ENCODE measurements at regions not wholly inside any gene's neighbourhood (a gene's known extent, or its start where the extent isn't known, plus 50 kb on each side); places are given as distances from the start of the nearest gene placed in this dataset.
"Not testable (repeated sequence)": the region's sequence is repeated elsewhere in the genome, so short reads cannot be mapped to it uniquely, and the experiment has no call there.

DNA sequence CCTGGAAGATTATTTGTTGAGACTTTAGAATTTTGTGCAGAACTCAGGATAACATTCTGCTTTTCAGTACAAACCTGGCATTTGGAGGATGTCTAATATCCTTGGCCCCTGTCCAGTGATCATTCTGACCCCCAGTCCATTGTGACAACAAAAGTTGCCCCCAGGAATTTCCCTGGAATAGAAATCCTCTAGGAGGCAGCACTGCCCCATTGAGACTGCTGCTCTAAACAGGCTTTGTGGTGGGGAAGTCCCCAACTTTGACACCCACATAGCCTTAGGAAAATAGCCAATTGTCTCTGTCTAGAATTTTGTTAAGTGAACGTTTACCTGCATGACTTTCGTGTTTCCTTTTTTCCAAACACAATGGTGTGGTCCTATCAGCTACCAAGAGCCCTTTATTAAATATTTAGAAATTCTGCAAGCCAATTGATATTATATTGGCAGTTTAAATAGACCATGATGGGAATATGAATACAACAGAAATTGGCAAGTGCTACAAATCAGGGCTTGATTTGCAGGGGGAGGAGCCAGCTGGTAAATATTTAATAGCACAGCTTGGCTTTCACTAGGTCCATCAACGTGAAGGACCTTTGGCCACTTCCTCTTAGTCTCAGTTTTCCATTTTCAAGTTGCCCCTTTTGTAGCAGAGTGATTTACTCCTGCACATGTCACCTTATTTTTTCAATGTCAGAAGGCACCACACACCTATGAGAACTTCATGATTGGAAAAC is 451.7 kb downstream of the EFNB2 start:
- peak; percentile 5 for DNase-seq
- H3K4me1 Mint-ChIP-seq, result no peaks in the 10 kb centered on the region
- H3K36me3 Mint-ChIP-seq (ENCODE audit: low read depth), result no peaks in the 10 kb centered on the region
- no peak overlapping the region for H3K27ac Mint-ChIP-seq
- ATAC-seq, result no peak
- peaks cover 2% of the 10 kb centered on the region for H3K27me3 Mint-ChIP-seq
- H3K4me3 Mint-ChIP-seq, result no peak overlapping the region
- H3K9me3 Mint-ChIP-seq, result peaks cover 8% of the 10 kb centered on the region

DNA sequence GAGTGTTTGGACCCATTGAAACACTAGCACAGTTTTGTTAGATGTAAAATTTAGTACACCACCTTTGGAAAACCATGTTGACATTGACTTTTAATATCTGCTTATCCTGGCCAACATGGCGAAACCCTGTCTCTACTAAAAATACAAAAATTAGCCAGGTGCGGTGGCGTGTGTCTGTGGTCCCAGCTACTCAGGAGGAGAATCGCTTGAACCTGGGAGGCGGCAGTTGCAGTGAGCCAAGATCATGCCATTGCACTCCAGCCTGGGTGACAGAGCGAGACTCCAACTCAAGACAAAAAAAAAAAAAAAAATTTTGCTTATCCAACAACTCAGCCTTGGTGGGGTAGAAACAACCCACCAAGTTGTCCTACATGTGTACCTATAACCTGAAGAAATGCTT is 454.2 kb downstream of the EFNB2 start:
- not testable (repeated sequence) for H3K36me3 Mint-ChIP-seq (ENCODE audit: low read depth); DNase-seq; H3K27me3 Mint-ChIP-seq; H3K4me1 Mint-ChIP-seq; H3K4me3 Mint-ChIP-seq; H3K27ac Mint-ChIP-seq; ATAC-seq; H3K9me3 Mint-ChIP-seq

DNA sequence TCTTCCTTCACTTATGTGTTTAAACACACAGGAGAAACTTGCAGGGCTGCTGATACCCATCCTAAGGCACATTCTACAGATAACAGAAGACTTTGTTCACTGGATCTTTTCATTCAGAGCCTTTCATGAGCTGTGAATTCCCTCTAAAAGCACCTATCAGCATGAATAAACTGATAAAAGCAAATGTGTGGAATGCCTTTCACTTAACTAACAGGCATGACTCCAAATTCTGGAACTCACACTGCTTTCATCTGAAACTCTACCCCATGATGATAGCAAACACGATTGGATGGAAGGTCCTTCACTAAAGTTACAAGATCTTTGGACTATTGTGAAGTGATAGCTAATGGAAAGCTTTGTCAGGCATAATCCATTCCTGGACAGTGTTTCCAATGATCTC is 457.3 kb downstream of the EFNB2 start:
- H3K27ac Mint-ChIP-seq, result no peak overlapping the region
- no peak overlapping the region for H3K4me3 Mint-ChIP-seq
- DNase-seq (no peak), ATAC-seq (no peak)
- peaks cover 8% of the 10 kb centered on the region for H3K9me3 Mint-ChIP-seq
- peaks cover 5% of the 10 kb centered on the region for H3K27me3 Mint-ChIP-seq
- no peaks in the 10 kb centered on the region for H3K36me3 Mint-ChIP-seq (ENCODE audit: low read depth)
- H3K4me1 Mint-ChIP-seq, result no peaks in the 10 kb centered on the region

DNA sequence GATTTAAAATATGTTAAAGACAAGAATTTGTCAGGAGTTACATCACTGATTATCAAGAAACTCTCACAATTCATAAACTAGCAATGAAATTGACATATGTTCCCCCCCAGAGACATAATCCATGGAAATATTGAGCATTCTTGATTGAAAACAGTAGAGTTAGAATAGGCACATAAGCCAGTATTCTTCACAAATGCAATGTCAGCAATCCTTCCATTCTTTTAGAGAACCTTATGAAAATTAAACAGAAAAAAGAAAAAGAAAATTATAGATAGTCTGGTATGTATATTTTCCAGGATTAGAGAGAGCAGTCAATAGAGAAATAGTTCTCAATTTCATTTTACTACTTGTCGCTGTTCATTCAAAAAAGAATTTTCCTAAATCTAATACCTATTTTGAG is 458.4 kb downstream of the EFNB2 start:
- peaks cover 5% of the 10 kb centered on the region for H3K27me3 Mint-ChIP-seq
- DNase-seq (no peak), ATAC-seq (no peak)
- no peak overlapping the region for H3K4me3 Mint-ChIP-seq
- H3K27ac Mint-ChIP-seq, result no peak overlapping the region
- H3K36me3 Mint-ChIP-seq (ENCODE audit: low read depth), result no peaks in the 10 kb centered on the region
- no peaks in the 10 kb centered on the region for H3K4me1 Mint-ChIP-seq
- peaks cover 8% of the 10 kb centered on the region for H3K9me3 Mint-ChIP-seq

DNA sequence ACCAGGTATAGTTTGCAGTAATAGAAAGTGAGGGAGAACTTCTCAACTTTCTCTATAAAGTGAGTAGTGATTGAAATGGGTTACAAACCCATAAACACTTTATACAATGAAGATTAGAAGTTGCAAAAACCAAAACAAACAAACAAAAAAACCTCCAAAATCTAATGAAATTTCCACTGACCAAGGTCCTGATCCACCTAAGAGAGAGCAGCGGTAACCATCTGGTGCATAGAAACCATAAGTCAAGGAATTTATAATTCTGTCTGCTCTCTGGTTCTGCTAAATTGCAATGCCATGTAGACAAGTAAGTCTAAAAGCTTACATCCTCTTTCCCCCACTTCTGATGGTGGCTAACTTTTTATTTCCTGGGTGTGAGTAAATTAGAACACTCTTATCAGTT is 463.4 kb downstream of the EFNB2 start:
- ATAC-seq (no peak), DNase-seq (no peak)
- Mint-ChIP-seq H3K27ac (no peak overlapping the region), H3K4me3 (no peak overlapping the region), H3K4me1 (no peaks in the 10 kb centered on the region), H3K9me3 (no peaks in the 10 kb centered on the region), H3K36me3 (ENCODE audit: low read depth) (no peaks in the 10 kb centered on the region), H3K27me3 (peaks cover 3% of the 10 kb centered on the region)

DNA sequence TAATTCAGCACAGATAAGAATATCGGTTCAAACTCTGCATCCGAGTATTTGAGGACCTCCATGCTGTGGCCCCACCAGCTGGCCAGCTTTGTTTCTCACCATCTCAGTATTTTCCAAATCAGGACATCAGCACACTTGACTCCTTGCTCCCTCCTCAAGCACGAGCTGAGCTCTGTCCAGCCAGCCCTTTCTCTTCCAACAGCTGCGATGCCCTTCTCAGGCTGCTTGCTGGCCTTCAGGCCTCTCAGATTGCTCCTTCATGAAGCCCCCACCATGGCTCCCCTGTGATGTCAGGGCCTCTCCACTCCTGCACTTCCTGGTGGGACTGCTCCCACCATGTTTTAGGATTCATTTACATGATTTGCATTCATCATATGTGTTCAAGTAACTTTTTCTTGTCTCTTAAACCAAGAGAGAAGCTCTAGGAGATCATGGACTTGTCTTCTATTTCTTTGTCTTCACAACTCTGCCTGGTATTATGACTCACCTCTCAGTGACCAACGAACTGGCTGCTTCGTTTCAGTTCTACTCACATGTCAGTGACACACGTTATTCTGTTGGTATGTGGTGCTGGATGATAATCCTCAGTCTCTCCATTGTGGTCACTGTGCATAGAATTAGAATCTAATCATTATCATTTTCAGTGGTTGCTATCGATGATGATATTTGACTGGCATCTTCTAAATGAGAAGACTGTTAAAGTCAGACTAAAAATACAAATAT is 471.7 kb downstream of the EFNB2 start:
- Mint-ChIP-seq H3K4me3 (no peak overlapping the region), H3K27me3 (peaks cover 1% of the 10 kb centered on the region), H3K4me1 (no peaks in the 10 kb centered on the region), H3K27ac (no peak overlapping the region), H3K36me3 (ENCODE audit: low read depth) (no peaks in the 10 kb centered on the region), H3K9me3 (no peaks in the 10 kb centered on the region)
- DNase-seq (no peak), ATAC-seq (no peak)

DNA sequence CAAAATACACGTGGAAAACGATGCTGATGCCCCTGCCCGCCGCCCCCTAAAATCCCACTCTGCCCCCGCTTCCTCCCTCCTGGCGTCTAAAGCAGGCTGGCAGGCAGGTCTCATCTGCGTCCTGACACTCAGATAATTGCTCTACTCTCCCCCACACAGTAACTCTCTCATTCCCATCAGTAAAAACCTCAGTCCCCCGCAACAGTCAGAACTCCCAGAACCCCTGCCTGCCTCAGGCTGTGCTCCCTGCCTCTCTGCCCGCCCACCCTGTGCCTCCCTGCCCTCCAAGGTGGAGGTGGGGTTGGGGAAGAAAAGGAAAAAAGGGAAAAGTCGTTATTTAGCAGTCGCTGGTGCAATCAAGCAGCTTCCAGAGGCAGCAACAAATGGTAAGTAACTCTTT is 473.7 kb downstream of the EFNB2 start:
- Mint-ChIP-seq H3K9me3 (no peaks in the 10 kb centered on the region), H3K27ac (no peak overlapping the region), H3K27me3 (peaks cover 1% of the 10 kb centered on the region), H3K36me3 (ENCODE audit: low read depth) (no peaks in the 10 kb centered on the region), H3K4me1 (no peaks in the 10 kb centered on the region), H3K4me3 (no peak overlapping the region)
- no peak for DNase-seq
- no peak for ATAC-seq

DNA sequence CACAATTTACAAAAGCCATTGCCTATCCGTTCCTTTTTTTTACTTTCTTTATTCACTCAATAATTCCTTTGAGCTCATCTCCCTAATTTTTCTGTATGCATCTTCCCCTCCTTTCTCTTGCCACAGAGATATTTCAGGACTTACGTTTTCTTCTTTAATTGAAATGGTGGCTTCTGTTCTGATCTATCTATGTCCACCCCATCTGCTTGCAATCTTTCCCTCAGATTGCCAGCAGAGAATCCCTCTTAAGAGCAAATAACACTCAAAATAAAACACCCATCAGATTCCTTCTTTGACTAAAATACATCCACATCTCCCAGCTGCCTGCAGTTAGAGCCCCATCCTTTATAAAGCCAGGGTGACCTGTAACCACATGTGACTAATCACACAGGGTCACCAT is 478.6 kb downstream of the EFNB2 start:
- Mint-ChIP-seq H3K9me3 (no peaks in the 10 kb centered on the region), H3K4me3 (no peak overlapping the region), H3K36me3 (ENCODE audit: low read depth) (no peaks in the 10 kb centered on the region), H3K4me1 (no peaks in the 10 kb centered on the region), H3K27ac (no peak overlapping the region), H3K27me3 (peaks cover 1% of the 10 kb centered on the region)
- ATAC-seq (no peak), DNase-seq (no peak)

DNA sequence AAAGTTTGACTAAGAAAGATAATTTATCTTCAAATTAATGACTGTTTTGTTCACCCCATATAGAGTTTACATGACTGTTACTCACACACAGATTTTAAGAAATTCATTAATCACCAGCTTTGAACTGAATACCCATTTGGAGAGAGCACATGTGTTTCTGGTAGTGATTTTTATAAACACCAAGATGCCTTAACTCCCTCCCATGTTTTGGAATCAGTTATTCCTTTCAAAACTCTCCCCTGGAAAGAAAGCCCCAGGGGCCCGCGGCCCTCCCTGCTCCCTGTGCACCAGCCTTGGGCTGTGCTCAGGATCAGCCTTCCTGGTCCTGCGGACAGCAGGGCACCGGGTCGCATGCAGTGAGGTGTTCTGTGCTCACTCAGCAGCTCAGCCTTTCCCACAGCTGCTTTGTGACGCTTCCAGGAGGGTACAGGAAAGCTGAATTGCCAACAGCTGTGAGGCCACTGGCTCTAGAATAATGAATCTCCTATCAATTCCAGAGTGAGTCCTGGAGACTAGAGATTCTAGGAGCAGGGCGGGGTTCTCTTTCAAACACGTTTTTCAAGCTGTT is 483.2 kb downstream of the EFNB2 start:
- ATAC-seq, result no peak
- H3K4me1 Mint-ChIP-seq, result no peaks in the 10 kb centered on the region
- no peak overlapping the region for H3K27ac Mint-ChIP-seq
- no peaks in the 10 kb centered on the region for H3K36me3 Mint-ChIP-seq (ENCODE audit: low read depth)
- no peak overlapping the region for H3K4me3 Mint-ChIP-seq
- no peaks in the 10 kb centered on the region for H3K9me3 Mint-ChIP-seq
- no peak for DNase-seq
- no peaks in the 10 kb centered on the region for H3K27me3 Mint-ChIP-seq

DNA sequence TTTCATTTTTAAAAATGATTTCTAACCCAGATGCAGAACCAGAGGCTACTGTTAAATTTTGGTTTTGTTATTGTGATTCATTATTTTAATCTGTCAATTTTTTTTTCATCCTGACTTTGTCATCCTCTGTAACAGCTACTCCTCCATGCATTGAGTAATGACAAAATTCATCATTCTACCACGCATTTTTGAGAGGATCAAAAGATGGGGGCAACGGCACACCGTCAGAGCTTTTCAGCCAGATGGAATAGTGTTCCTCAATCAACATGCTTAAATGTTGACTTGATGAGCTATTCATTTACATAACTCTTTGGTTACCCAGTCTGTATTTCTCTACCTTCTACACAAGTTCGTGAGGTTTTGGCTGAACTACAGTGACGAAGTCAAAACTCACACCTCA is 486.3 kb downstream of the EFNB2 start:
- H3K4me3 Mint-ChIP-seq, result no peak overlapping the region
- ATAC-seq, result no peak
- H3K9me3 Mint-ChIP-seq, result no peaks in the 10 kb centered on the region
- no peak overlapping the region for H3K27ac Mint-ChIP-seq
- H3K36me3 Mint-ChIP-seq (ENCODE audit: low read depth), result no peaks in the 10 kb centered on the region
- H3K4me1 Mint-ChIP-seq, result no peaks in the 10 kb centered on the region
- DNase-seq, result no peak
- H3K27me3 Mint-ChIP-seq, result no peaks in the 10 kb centered on the region

DNA sequence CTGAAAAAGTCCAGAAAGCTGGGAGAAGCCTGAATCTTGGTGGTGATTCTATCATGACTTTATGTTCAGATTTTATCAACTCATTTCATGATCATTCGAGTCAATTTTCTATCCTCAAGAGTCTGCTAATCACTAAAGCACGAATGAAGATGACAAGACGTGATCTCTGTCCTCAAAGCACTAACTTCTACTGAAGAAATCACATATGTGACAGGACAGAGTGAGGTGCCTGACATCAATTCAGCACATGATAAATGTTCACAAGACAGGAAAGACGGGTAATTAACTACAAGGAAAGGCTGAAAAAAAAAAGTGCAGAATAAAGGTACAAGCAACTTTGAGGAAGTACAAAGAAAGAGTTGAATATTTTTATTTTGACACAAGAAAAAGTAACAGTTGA is 487.1 kb downstream of the EFNB2 start:
- H3K4me3 Mint-ChIP-seq, result no peak overlapping the region

DNA sequence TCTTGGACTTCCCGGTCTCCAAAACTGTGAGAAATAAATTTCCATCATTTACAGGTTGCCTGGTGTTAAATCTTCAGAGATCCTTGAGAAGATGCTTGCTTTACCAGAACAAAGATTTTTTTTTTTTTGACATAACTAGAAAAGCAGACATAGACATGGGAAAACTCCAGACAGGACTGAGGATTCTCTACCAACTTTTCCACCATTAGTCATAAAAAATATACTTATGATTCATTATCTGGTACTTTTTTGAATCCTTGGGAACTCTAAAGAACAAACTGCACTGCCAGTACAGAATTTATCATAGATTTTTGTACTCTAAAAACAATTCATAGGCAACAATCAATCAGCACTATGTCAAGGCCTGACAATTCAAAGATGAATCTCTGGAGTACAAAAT is 487.6 kb downstream of the EFNB2 start:
- Mint-ChIP-seq H3K27ac (no peak overlapping the region), H3K36me3 (ENCODE audit: low read depth) (no peaks in the 10 kb centered on the region), H3K9me3 (no peaks in the 10 kb centered on the region), H3K4me1 (no peaks in the 10 kb centered on the region), H3K4me3 (no peak overlapping the region), H3K27me3 (no peaks in the 10 kb centered on the region)
- DNase-seq (no peak), ATAC-seq (no peak)

More for the DNA sequence above, 487.1 kb downstream of the EFNB2 start:
- no peak overlapping the region for H3K27ac Mint-ChIP-seq
- no peaks in the 10 kb centered on the region for H3K36me3 Mint-ChIP-seq (ENCODE audit: low read depth)
- no peaks in the 10 kb centered on the region for H3K27me3 Mint-ChIP-seq
- no peak for ATAC-seq
- no peaks in the 10 kb centered on the region for H3K4me1 Mint-ChIP-seq
- DNase-seq, result no peak
- no peaks in the 10 kb centered on the region for H3K9me3 Mint-ChIP-seq

DNA sequence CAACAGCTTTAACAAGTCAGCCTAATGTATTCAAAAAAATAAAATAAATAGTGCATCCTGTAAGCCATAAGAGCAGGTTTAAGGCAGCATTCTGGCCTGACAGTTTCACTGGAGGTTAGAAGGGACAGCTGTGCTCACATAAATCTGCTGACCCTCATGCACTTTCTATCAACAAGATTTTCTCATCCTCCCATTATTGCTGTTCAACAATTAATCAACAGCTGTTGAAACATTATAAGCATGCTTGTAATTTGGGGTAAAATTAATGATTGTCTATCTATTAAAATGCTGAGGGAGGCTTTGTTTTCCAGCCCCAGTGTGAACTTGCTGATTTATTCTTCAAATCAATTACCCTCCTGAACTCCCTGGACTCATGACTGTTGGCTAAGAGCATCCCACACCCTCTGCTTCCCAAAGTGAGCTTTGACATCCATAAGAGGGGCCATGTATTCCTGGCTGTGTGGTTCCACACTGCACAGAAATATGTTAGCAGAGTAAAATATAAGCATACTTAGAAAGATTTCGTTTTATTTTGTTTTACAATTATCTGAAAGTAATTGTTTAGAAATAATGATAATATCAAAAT is 492.4 kb downstream of the EFNB2 start:
- DNase-seq (no peak), ATAC-seq (no peak)
- Mint-ChIP-seq H3K9me3 (no peaks in the 10 kb centered on the region), H3K27ac (no peak overlapping the region), H3K4me3 (no peak overlapping the region), H3K4me1 (no peaks in the 10 kb centered on the region), H3K36me3 (ENCODE audit: low read depth) (no peaks in the 10 kb centered on the region), H3K27me3 (no peaks in the 10 kb centered on the region)

DNA sequence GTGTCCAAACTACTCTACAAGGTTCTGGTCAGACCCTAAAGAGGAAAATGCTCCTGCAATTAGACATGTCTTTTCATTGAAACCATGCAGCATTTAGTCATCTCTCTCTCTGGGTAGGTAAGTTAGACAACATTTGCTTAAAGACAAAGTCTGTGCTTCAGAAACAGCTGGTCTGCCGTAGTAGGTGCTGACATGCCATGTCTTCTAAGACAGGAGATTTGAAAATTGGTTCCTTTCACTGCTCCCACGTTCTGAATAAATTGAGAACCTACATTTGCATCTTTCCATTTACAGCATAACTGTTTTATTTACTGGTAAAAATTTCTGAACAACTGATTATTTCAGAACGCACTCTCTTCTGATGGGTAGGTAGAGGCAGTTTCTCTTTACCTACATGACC is 494.0 kb downstream of the EFNB2 start:
- H3K4me3 Mint-ChIP-seq, result no peak overlapping the region
- no peaks in the 10 kb centered on the region for H3K27me3 Mint-ChIP-seq
- no peaks in the 10 kb centered on the region for H3K4me1 Mint-ChIP-seq
- H3K9me3 Mint-ChIP-seq, result peaks cover 4% of the 10 kb centered on the region
- ATAC-seq (no peak), DNase-seq (no peak)
- H3K27ac Mint-ChIP-seq, result no peak overlapping the region
- H3K36me3 Mint-ChIP-seq (ENCODE audit: low read depth), result no peaks in the 10 kb centered on the region

DNA sequence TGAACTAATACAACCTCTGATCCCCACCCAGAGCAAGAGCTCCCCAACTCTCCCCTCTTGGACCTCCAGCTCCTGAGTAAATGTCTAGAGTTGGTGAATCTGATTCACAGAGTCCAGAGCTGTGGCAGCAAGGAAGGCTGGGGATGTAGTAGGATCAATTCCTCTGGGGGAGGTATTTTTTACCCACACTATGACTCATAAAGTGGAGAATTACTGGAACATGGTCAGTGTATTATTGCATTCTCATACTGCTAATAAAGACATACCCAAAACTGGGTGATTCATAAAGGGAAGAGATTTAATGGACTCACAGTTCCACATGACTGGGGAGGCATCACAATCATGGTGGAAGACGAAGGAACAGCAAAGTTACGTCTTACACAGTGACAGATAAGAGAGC is 496.7 kb downstream of the EFNB2 start:
- Mint-ChIP-seq H3K27me3 (no peaks in the 10 kb centered on the region), H3K36me3 (ENCODE audit: low read depth) (no peaks in the 10 kb centered on the region)
- no peak for ATAC-seq

More for the DNA sequence above, 496.7 kb downstream of the EFNB2 start:
- H3K4me1 Mint-ChIP-seq, result no peaks in the 10 kb centered on the region
- no peak overlapping the region for H3K27ac Mint-ChIP-seq
- H3K4me3 Mint-ChIP-seq, result no peak overlapping the region
- no peak for DNase-seq
- H3K9me3 Mint-ChIP-seq, result peaks cover 4% of the 10 kb centered on the region
